ENCODE measurements at regions not wholly inside any gene's neighbourhood (a gene's known extent, or its start where the extent isn't known, plus 50 kb on each side); places are given as distances from the start of the nearest gene placed in this dataset.

GRCh38 chr2:195031411-195031810, 625.6 kb upstream of the SLC39A10 start:
- no peak for TF ChIP-seq CTCF (conservative IDR thresholded peaks at IDR 0.05; ENCODE audit: low read depth, low read length)
- no peak for DNase-seq (ENCODE audit: low read depth)
- no peak overlapping the region for H3K4me3 ChIP-seq (ENCODE audit: low read depth, low read length)

- no peak for TF ChIP-seq CTCF (conservative IDR thresholded peaks at IDR 0.05; ENCODE audit: low read depth, low read length)
- no peak for DNase-seq (ENCODE audit: low read depth)
- H3K4me3 ChIP-seq (ENCODE audit: low read depth, low read length), result no peak overlapping the region
Measured at GRCh38 chr2:195029804-195030654, 627.0 kb upstream of the SLC39A10 start.

GRCh38 chr2:195027947-195028346, 629.1 kb upstream of the SLC39A10 start:
- no peak overlapping the region for H3K4me3 ChIP-seq (ENCODE audit: low read depth, low read length)
- DNase-seq (ENCODE audit: low read depth), result no peak
- no peak for TF ChIP-seq CTCF (conservative IDR thresholded peaks at IDR 0.05; ENCODE audit: low read depth, low read length)

GRCh38 chr2:195026261-195026660, 630.8 kb upstream of the SLC39A10 start:
- DNase-seq (ENCODE audit: low read depth), result peak; percentile 60
- TF ChIP-seq CTCF (conservative IDR thresholded peaks at IDR 0.05; ENCODE audit: low read depth, low read length), result no peak
- H3K4me3 ChIP-seq (ENCODE audit: low read depth, low read length), result no peak overlapping the region

GRCh38 chr2:195022508-195022830, 634.6 kb upstream of the SLC39A10 start:
- no peak for DNase-seq (ENCODE audit: low read depth)
- no peak overlapping the region for H3K4me3 ChIP-seq (ENCODE audit: low read depth, low read length)
- no peak for TF ChIP-seq CTCF (conservative IDR thresholded peaks at IDR 0.05; ENCODE audit: low read depth, low read length)

GRCh38 chr2:195021711-195022507, 635.1 kb upstream of the SLC39A10 start:
- no peak for DNase-seq (ENCODE audit: low read depth)
- no peak overlapping the region for H3K4me3 ChIP-seq (ENCODE audit: low read depth, low read length)
- no peak for TF ChIP-seq CTCF (conservative IDR thresholded peaks at IDR 0.05; ENCODE audit: low read depth, low read length)

Data from choroid plexus epithelial cell (primary cell).